ENCODE measurements at regions not wholly inside any gene's neighbourhood (a gene's known extent, or its start where the extent isn't known, plus 50 kb on each side); places are given as distances from the start of the nearest gene placed in this dataset.

DNA sequence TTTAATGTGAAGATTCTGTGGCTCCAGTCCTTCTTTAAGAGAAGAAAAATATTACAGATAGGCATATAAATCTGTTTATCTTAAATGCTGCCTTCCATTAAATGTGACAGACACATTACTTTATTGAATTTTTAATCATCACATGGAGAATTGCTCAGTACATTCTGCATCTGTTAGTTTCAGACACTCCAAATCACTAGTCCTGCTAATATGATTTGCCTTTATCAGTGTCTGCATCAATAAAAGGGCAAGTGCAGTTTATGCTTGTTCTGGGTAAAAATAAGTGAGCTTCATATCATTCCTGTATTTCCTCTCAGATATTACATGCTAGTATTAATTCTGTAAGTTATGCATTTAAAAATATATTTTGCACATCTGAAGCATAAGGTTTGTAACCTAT, 666.4 kb downstream of the TECRL start:
- DNase-seq (no peak), ATAC-seq (ENCODE audit: low read depth) (no peak)
- H3K14ac ChIP-seq (replicated peaks; ENCODE audit: low read depth, low read length): no peak overlapping the region
- no peak overlapping the region for H3K18ac ChIP-seq (ENCODE audit: low read depth, low read length)
- no peaks in the 10 kb centered on the region for H4K20me1 ChIP-seq (ENCODE audit: insufficient read depth, low read length)
- H3K79me1 ChIP-seq (ENCODE audit: low read depth in 1 of 2, low read length in 2 of 2): no peaks in the 10 kb centered on the region
- dilution Hi-C loops (cut with HindIII; ENCODE audit: low sequenced_read_pairs, unreplicated experiment) (no loop called here), in situ Hi-C loops (cut with MboI; ENCODE audit: low sequenced_read_pairs) (no loop called here), intact Hi-C loops (cut with micrococcal nuclease) (no loop called here)
- no peak overlapping the region for H4K5ac ChIP-seq (ENCODE audit: low read depth, low read length)
- ChIA-PET CTCF (no interaction called here), POLR2A (ENCODE audit: unreplicated experiment) (no interaction called here)
- H4K91ac ChIP-seq (ENCODE audit: insufficient read depth, low read depth, low read length): no peak overlapping the region
- H2BK5ac ChIP-seq (ENCODE audit: low read depth, low read length, poor library complexity, severe bottlenecking): no peak overlapping the region
- no peak overlapping the region for H3K4ac ChIP-seq (ENCODE audit: low read depth, low read length)
- H3K27ac ChIP-seq (ENCODE audit: insufficient read depth, low read length): no peak overlapping the region
- no peak overlapping the region for H4K8ac ChIP-seq (ENCODE audit: low read depth in 2 of 2, low read length in 2 of 2)
- H2AK5ac ChIP-seq (ENCODE audit: low read depth, low read length): no peak overlapping the region
- no peak overlapping the region for H2AFZ ChIP-seq (replicated peaks; ENCODE audit: low read length, poor library complexity)
- no peaks in the 10 kb centered on the region for H3K9me1 ChIP-seq (ENCODE audit: insufficient read depth, low read length)
- no peak overlapping the region for H3K9ac ChIP-seq (ENCODE audit: low read depth, low read length)
- H3K4me1 ChIP-seq (ENCODE audit: control insufficient read depth, insufficient read depth, low read length): no peaks in the 10 kb centered on the region
- H3K23ac ChIP-seq (ENCODE audit: low read depth, low read length): no peak overlapping the region
- H3K36me3 ChIP-seq (ENCODE audit: control insufficient read depth, insufficient read depth, low read length): no peaks in the 10 kb centered on the region
- H3K4me3 ChIP-seq (ENCODE audit: insufficient read depth, low read depth, low read length): no peak overlapping the region
- H2BK120ac ChIP-seq (ENCODE audit: low read depth, low read length): no peak overlapping the region
- no peak overlapping the region for H2BK15ac ChIP-seq (ENCODE audit: low read depth, low read length)
- 0 out of 2 replicates have a peak, but pooled peaks cover 2% of the 10 kb centered on the region for H3K9me3 ChIP-seq (ENCODE audit: control insufficient read depth, insufficient read depth, low read length)
- H3K27me3 ChIP-seq (ENCODE audit: control insufficient read depth, insufficient read depth, low read length): no peaks in the 10 kb centered on the region
- no peak overlapping the region for H2AK9ac ChIP-seq (replicated peaks; ENCODE audit: low read depth, low read length, poor library complexity)
- TF ChIP-seq NFE2L2 (IDR thresholded peaks at IDR 0.05; ENCODE audit: low read depth, low read length): no peak
- TF ChIP-seq CHD1 (IDR thresholded peaks at IDR 0.05; ENCODE audit: low read depth, low read length): no peak
- no peak for TF ChIP-seq RCOR1 (IDR thresholded peaks at IDR 0.05; ENCODE audit: insufficient replicate concordance, low read length)
- TF ChIP-seq MAZ (IDR thresholded peaks at IDR 0.05; ENCODE audit: borderline replicate concordance, low read depth, low read length): no peak
- no peak for TF ChIP-seq ELK1 (IDR thresholded peaks at IDR 0.05; ENCODE audit: borderline replicate concordance, low read depth, low read length)
- TF ChIP-seq USF2 (IDR thresholded peaks at IDR 0.05; ENCODE audit: low read depth, low read length): no peak
- TF ChIP-seq FOS (IDR thresholded peaks at IDR 0.05; ENCODE audit: low read depth, low read length): no peak
- TF ChIP-seq SMC3 (IDR thresholded peaks at IDR 0.05; ENCODE audit: low read depth, low read length): no peak
- TF ChIP-seq CEBPB (IDR thresholded peaks at IDR 0.05; ENCODE audit: low read depth, low read length): no peak
- no peak for TF ChIP-seq POLR2A (IDR thresholded peaks at IDR 0.05; ENCODE audit: low read depth, low read length)
- no peak for TF ChIP-seq MXI1 (IDR thresholded peaks at IDR 0.05; ENCODE audit: borderline replicate concordance, low read depth, low read length)
- no peak for TF ChIP-seq MAFK (IDR thresholded peaks at IDR 0.05; ENCODE audit: low read depth, low read length)
- H2BK20ac ChIP-seq (ENCODE audit: low read depth, low read length): no peak overlapping the region
- BruUV-seq (replicated peaks): no TSS peak
- H3K4me2 ChIP-seq (ENCODE audit: low read depth, low read length): no peak overlapping the region
- no peak overlapping the region for H3K56ac ChIP-seq (ENCODE audit: extremely low read depth, insufficient read depth, low read length)

All from IMR-90 (cell line).